ENCODE measurements at regions not wholly inside any gene's neighbourhood (a gene's known extent, or its start where the extent isn't known, plus 50 kb on each side); places are given as distances from the start of the nearest gene placed in this dataset.
"Not testable (repeated sequence)": the region's sequence is repeated elsewhere in the genome, so short reads cannot be mapped to it uniquely, and the experiment has no call there.

DNA sequence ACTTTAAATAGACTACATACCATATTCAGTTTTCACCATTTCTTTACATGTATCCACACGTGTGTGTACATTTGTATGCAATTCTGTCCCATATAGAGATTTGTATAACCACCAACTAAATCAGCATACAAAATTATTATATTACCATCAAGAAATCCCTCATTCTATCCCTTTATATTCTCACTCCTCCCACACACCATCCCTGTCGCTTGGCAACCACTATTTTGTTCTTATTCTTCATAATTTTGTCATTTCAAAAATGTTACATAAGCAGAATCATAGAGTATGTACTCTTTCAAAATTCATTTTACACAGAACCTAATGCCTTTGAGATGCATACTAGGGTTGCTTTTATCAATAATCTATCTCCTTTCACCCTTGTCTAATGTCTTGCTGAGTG, 740.5 kb downstream of the SLITRK5 start:
- no peak for DNase-seq (ENCODE audit: low read depth in 2 of 2)

GRCh38 chr13:88417801-88418200, 746.6 kb downstream of the SLITRK5 start:
- no peak for DNase-seq (ENCODE audit: low read depth in 2 of 2)

DNA sequence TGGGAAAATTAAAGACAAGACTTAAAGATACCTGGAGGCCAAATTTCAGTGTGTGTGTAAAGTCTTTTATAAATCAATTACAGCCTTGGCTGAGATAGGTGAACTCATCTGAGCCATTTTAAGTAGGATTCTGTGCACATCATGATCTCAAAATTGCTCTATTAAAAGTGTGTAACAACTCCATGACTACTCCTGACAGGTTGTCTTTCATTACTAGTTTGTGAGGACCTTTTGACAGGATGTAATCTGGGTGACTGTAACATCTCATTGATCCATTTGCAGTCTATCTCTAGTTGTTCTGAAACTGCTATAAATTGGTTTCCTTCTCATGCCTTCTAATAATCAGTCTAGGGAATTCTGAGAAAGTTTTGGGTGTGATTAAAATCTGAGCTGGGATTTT, 753.3 kb downstream of the SLITRK5 start:
- no peak for DNase-seq (ENCODE audit: low read depth in 2 of 2)

GRCh38 chr13:88426661-88427060, 755.5 kb downstream of the SLITRK5 start:
- DNase-seq (ENCODE audit: low read depth in 2 of 2), result no peak

DNA sequence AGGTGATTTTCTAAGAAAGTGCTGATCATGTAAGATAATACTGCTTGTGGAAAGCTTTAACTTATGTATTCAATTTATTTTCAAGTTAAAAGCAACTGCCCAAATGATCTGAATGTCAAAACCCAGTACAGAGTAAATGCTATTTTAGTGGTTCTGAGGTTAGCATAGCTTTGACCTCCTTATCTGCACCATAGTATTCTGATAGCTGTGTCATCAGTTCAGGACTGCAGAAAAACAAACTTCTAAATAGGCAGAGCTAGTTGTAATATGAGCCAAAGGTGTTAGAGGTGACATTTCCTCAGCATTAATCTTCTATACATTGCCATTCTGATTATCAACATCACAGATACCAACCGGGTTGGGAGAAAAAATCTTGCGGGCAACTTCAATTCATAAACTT, 758.7 kb downstream of the SLITRK5 start:
- no peak for DNase-seq (ENCODE audit: low read depth in 2 of 2)

DNA sequence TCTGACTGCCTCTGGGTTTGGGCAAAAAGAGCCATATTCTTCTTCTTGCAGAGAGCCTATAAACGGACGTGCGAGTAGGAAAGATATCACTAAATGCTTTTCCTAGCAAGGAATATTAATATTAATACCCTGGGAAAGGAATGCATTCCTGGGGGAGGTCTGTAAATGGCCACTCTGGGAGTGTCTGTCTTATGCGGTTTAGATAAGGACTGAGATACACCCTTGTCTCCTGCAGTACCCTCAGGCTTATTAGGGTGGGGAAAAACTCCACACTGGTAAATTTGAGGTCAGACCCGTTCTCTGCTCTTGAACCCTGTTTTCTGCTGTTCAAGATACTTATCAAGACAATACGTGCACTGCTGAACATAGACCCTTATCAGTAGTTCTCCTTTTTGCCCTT, 763.8 kb downstream of the SLITRK5 start:
- DNase-seq (ENCODE audit: low read depth in 2 of 2), result no peak

DNA sequence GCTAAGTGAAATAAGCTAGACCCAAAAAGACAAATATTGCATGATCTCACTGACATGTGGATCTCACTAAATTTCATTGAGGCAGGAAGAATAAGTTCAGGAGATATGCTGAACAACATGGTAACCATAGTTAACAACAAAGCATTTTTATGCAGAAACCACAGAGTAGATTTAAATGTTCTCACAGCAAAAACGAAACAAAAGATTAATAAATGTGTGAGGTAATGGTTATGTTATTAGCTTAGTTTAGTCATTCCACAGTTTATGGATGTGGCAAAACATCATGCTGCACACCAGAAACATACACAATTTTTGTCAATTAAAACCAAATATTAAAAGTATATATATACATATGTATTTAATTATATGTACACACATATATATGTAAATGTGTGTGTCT, 765.8 kb downstream of the SLITRK5 start:
- DNase-seq (ENCODE audit: low read depth in 2 of 2), result no peak

- no peak for DNase-seq (ENCODE audit: low read depth in 2 of 2)
These were observed 779.3 kb downstream of the SLITRK5 start for GRCh38 chr13:88450515-88450914.

DNA sequence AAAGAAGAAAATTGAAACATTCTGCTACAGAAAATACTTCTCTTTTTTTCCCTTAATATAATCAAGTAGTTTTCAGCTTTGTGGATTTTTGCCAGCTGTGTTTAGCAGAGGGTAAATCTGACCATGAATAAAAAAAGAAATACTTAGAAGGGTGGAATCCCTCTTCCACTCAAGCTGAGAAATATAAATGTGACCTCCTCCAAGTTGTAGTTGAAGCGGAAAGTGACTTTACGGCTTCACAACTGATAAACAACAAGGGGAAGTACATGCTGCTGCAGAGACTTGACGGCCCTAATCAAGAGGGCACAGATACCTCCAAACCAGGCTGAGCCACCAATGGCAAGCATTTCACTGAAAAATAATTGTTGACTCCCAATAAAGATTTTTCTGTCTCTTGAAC, 785.0 kb downstream of the SLITRK5 start:
- DNase-seq (ENCODE audit: low read depth in 2 of 2), result no peak

DNA sequence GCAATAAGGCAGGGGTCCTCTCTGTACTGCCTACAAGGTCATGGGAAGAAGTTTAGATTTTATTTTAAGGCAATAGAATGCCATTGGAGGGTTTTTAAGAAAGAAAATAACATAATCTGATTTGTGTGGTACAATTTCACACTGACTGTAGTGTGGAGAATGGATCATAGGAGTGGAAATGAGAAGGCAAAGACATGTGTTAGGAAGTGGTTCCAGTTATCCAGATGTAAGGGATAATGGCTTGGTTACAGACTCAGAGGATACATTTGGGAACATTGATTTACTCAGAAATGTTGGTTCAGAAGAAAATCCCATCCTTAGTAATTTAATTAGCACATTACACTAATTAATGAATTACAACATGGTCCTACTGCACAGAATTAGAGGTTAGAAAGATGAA, 788.2 kb downstream of the SLITRK5 start:
- DNase-seq (ENCODE audit: low read depth in 2 of 2), result no peak

- no peak for DNase-seq (ENCODE audit: low read depth in 2 of 2)
These were observed 790.3 kb downstream of the SLITRK5 start for GRCh38 chr13:88461272-88462009.

GRCh38 chr13:88464851-88465250, 793.7 kb downstream of the SLITRK5 start:
- DNase-seq (ENCODE audit: low read depth in 2 of 2), result no peak

- no peak for DNase-seq (ENCODE audit: low read depth in 2 of 2)
These were observed 801.1 kb downstream of the SLITRK5 start for GRCh38 chr13:88472316-88472715.

DNA sequence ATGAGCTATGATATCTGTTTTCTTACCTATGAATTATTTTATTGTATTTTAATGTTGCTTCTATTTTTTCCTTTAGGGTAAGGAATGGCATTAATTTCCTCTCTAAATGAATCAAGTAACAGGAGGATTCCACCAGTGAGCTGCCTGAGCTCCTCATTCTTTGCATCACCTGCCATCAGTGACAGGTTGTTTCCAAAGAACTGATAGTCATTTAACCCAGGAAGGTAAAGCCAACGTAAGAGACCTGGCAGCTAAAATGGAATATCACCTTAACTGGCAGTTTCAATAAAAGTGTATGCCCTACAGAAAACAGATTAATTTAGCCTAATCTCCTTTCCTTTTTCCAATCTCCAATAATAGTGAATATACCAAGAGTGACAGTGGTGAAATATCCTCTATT, 812.0 kb downstream of the SLITRK5 start:
- no peak for DNase-seq (ENCODE audit: low read depth in 2 of 2)

GRCh38 chr13:88507909-88508308, 836.7 kb downstream of the SLITRK5 start:
- DNase-seq (ENCODE audit: low read depth in 2 of 2), result no peak

GRCh38 chr13:88512993-88513392, 841.8 kb downstream of the SLITRK5 start:
- not testable (repeated sequence) for DNase-seq (ENCODE audit: low read depth in 2 of 2)

- no peak for DNase-seq (ENCODE audit: low read depth in 2 of 2)
These were observed 855.1 kb downstream of the SLITRK5 start for GRCh38 chr13:88526186-88526852.

DNA sequence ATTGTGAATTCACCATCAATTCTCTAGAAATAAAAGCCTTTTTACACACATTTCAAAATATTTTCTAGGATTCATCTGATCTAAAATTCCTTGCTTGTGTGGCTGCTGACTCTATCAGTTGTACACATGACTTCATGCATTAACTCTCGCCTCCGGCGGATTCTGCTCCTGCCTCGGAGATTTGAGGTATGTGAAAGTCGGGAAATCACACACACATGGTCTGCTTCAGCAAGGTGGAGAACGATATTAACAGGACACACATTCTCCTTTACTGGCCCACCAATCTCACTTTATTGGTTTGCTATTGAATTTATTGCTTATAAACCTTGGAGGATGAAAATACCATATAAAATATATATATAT, 855.7 kb downstream of the SLITRK5 start:
- no peak for DNase-seq (ENCODE audit: low read depth in 2 of 2)

DNA sequence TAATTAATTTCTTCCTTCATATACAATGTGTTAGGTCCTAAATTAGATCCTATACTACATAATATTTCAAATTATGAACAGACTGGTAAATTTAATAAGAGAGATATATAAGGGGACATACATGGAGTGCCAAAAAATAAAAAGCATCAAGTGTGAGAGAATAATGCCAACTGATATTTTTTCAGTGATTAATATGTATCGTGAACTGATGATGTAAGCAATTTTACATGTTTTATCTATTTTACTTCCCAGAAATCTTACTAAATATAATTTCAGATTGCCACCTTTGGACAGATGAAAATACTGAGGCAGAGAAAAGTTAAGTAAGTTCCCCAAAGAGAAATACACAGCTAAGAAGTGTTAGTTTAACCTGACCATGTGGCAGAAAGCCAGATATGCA, 870.8 kb downstream of the SLITRK5 start:
- no peak for DNase-seq (ENCODE audit: low read depth in 2 of 2)

- DNase-seq (ENCODE audit: low read depth in 2 of 2), result no peak
These were observed 873.7 kb downstream of the SLITRK5 start for GRCh38 chr13:88544836-88545235.

DNA sequence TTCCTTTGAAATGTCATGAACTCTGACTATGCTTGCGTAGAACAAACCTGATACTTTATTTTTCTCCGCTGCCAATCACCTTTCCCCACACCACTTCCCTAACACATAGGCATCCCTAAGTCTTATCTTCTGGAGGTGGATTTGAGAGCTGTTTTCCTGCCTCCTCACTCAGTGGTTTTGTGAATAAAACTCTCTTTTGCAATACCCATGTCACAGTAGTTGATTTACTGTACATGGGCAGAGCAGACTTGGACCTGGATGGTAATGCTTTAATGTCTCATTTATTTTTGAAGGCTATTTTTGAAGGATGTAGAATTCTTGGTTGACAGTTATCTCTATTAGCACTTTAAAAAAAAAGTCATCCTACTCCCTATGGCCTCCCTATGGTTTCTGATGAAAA, 881.8 kb downstream of the SLITRK5 start:
- DNase-seq (ENCODE audit: low read depth in 2 of 2), result no peak

DNA sequence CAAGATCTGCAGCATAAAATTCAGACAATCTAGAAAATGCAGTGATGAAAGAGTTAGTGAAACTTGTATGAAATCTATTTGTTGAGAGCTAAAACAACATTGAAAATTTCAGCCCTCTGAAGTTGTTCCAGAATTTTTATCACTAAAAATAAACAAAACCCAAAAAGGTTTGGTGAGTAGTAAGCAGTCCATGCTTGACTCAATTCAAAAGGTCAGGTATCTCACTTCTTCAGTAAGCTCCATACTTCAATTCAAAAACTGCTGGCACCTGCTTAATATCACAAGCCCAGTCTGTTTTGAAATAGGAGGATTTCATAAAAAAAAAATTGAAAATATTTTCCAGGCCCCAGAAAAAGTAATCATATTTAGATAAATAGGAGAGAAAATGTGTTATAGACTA, 894.4 kb downstream of the SLITRK5 start:
- DNase-seq (ENCODE audit: low read depth in 2 of 2), result no peak

- DNase-seq (ENCODE audit: low read depth in 2 of 2), result no peak
These were observed 914.7 kb downstream of the SLITRK5 start for GRCh38 chr13:88585861-88586260.

GRCh38 chr13:88586263-88586662, 915.1 kb downstream of the SLITRK5 start:
- no peak for DNase-seq (ENCODE audit: low read depth in 2 of 2)
